D721Med (cell line): ENCODE measurements at regions not wholly inside any gene's neighbourhood (a gene's known extent, or its start where the extent isn't known, plus 50 kb on each side); places are given as distances from the start of the nearest gene placed in this dataset.

ENCODE experiments used
- DNase-seq: peaks from one replicate; pipeline ENCODE4 v3.0.0; 2011; ENCODE audit warnings: low spot score; ENCODE audit not compliant: insufficient read length
- FAIRE-seq: peaks from 2 replicates; lab custom pipeline; 2011; peaks lifted over from hg19 to GRCh38; lab: Jason Lieb, UNC
- CTCF ChIP-seq: IDR thresholded peaks from 2 replicates; pipeline ENCODE4 v1.5.1; 2012; ENCODE audit warnings: mild to moderate bottlenecking, control low read depth; ENCODE audit not compliant: insufficient read depth; ENCODE audit errors: missing control alignments

DNA sequence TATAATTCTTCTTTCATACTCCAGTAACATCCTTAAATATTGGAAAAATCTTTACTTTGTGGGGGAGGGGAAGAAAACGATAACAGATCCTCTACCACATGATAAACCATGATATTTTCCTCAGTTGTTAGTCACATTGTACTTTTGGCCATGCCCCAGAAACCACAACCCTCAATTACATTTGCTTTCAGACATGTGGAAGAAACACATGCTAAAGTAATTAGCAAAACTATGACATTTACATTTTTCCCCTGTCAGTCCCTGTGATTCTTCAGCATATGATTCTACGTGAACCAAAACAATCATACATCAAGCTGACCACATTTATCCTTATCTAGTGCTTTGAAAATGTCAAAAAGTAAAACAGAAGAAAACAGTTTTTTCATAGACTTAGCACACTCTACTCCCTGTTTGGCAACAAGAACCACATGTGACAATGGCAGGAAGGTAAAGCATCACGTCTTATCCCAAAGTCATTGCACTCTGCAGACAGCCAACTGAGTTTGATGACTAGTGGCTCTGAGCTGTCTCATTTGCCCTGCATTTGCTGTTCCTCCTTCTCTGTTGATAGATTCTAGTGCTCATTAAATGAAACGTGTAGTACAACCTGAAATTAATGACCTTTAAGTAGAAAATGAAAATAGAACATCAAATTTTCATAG, 505.8 kb upstream of the MARCKS start:
- FAIRE-seq (no peak), DNase-seq (no peak)
- no peak for TF ChIP-seq CTCF

GRCh38 chr6:113352029-113352801, 504.9 kb upstream of the MARCKS start:
- DNase-seq, result no peak
- no peak for FAIRE-seq
- no peak for TF ChIP-seq CTCF

DNA sequence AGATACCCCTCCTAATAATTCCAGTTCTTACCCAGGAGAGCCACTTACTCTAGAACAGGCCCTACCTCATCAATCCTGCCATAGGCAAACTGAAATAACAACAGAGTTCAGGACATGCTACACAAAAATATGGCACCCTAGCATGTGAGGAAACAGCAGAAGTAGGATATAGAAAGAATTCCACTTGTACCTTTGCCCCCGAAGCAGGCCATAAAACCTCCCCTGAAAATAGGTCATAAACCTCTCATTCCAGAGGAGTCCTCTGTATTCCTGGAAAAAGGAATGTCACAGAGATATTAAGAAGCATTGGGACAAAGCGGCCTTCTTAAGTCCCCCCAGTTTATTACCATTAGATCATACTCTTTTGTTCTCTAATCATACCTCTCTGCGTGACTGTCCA, 504.3 kb upstream of the MARCKS start:
- FAIRE-seq, result no peak
- DNase-seq, result no peak
- TF ChIP-seq CTCF, result no peak

DNA sequence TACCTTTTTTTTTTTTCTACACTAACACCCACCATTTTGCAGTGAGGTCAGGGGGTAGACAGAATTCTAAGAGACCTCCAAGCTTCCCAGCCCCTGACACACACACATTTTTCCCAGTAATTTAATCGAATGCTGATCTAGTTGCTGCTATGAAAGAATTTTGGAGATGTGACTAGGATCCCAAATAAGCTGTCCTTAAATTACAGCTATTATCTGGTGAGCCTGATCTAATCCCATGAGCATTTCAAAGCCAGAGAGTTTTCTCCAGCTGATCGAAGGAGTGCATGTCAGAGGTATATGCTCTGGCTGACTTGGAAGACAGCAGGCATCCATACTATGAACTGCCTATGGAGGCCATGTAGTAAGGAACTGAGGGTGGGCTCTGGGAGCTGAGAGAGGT, 503.8 kb upstream of the MARCKS start:
- DNase-seq (no peak), FAIRE-seq (no peak)
- no peak for TF ChIP-seq CTCF

- DNase-seq, result no peak
- no peak for FAIRE-seq
- TF ChIP-seq CTCF, result no peak
Observed at GRCh38 chr6:113354204-113354895, 502.8 kb upstream of the MARCKS start.

DNA sequence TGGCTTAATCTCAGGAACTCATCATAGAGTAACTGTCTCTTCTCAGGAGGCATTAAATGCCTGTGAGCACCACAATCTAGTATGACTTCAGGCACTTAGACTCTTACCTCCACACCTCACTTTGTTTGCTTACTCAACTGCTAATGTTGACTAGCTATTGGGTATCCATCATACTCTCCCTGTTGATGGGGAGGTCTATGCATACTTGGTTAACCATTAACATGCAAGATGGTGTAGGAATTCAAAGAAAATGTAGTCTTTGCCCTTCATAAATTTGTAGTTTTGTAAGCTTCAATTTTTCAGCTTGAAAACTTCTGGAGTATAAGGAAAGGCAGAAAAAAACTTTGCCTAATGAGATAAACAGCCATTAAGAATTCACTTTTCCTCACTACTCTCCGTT, 501.0 kb upstream of the MARCKS start:
- TF ChIP-seq CTCF, result no peak
- no peak for FAIRE-seq
- no peak for DNase-seq
